DLD1 (cell line): ENCODE measurements at regions not wholly inside any gene's neighbourhood (a gene's known extent, or its start where the extent isn't known, plus 50 kb on each side); places are given as distances from the start of the nearest gene placed in this dataset.

Experiments
- in situ Hi-C: cut with HindIII; loops from 2 replicates; pipeline ENCODE4 v1.10.0; 2017; ENCODE audit warnings: low sequenced_read_pairs

DNA sequence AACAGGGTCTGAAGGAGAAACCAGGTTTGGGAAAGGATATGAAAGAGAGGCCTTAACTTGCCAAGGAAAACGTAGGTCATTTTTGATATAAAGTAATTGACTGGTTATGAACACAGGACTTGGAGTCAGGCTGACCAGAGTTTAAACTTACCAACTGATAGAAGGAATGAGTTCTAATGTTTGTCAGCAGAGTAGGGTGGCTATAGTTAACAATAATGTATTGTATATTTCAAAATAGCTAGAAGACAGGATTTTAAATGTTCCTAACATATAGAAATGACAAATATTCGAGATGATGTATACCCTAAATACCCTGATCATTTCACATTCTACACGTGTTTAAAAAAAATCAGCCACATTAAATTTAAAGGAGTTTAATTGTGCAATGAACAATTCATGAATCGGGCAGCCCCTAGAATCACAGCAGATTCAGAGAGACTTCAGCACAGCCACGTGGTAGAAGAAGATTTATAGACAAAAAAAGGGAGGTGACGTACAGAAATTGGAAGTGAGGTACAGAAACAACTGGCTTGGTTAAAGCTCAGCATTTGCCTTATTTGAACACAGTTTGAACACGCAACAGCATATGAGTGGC lies 52.5 kb upstream of the PLEKHG7 start:
- in situ Hi-C loops, result no loop called here

DNA sequence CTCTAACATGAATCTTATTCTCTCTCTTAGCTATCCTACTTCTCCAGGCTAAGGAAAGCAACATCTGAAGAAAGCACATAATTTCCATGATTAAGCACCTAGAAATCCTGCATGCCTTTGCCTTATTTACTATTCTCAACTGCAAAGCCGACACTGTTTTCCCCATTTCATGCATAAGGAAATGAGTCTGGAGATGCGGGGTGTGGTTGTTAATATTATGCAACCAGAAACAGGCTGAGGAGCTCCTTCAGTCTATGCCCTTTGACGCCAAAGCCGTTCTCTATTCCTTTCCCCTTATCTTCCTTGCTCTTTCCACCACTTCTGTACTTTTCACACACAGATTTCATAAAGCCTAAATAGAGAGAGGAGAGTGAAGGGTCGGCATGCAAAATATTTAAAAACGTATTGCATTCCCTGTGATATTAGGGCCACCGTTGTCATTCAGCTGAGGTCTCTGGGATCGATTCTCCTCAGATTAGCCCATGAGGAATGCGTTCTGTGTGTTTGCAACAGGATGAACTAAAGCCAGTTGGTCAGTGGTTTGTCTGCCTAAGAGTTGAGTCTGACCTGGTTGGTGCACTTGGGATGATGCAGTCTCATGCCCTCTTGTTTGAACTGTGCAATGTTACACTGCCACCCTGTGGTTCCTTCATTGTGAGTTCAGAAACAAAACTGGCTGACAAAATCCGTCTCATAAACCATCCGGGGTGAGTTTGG lies 53.1 kb upstream of the PLEKHG7 start:
- in situ Hi-C loops, result loop anchor here (25.0 kb wide), 1 partner anchor 1262 kb away; no protein-coding TSS in a partner anchor

GRCh38 chr12:92648242-92649031 lies 54.4 kb upstream of the PLEKHG7 start:
- in situ Hi-C loops, result loop anchor here (25.0 kb wide), 1 partner anchor 1261 kb away; no protein-coding TSS in a partner anchor

DNA sequence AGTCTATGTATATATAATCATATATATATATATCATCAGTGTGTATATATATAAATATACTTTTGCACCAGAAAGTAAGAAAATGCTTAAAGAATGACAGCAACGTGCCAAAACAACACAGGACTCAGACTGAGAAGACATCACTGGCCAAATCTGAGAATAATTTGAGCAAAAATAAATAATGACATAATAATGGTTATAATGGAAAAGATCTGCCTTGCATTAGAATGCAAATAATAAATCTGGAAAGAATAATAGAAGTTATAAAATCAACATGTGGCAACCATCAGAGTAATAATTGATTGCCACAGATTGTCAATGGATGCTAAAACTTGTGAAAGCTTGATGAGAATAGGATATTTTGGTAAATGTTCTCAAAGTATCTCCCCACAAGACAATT lies 61.5 kb upstream of the PLEKHG7 start:
- in situ Hi-C loops, result loop anchor here (5.0 to 25.0 kb wide), 2 partner anchors 49 to 1254 kb away; no protein-coding TSS in a partner anchor

DNA sequence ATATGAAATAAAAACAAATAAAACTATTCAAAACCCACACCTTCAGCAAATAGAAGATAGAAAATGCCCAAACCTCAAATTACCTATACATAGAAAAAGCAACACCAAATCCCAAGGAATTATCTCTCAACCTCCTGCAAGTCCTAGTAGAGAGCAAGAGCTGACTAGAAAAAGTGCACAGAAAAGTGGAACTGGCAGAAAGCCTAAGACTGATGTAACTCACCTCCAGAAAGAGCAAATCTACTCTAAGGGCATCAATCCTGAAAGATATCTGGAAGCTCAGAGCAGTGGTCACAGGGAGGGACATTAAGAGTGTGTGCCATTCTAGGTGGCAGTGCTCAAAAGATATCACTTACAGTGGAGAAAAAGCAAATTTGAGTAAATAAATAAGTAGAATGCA lies 62.1 kb upstream of the PLEKHG7 start:
- in situ Hi-C loops, result loop anchor here (5.0 to 25.0 kb wide), 2 partner anchors 48 to 1253 kb away; no protein-coding TSS in a partner anchor

- in situ Hi-C loops, result loop anchor here (25.0 kb wide), 1 partner anchor 1252 kb away; no protein-coding TSS in a partner anchor
Measured at GRCh38 chr12:92639017-92639416, 63.8 kb upstream of the PLEKHG7 start.

DNA sequence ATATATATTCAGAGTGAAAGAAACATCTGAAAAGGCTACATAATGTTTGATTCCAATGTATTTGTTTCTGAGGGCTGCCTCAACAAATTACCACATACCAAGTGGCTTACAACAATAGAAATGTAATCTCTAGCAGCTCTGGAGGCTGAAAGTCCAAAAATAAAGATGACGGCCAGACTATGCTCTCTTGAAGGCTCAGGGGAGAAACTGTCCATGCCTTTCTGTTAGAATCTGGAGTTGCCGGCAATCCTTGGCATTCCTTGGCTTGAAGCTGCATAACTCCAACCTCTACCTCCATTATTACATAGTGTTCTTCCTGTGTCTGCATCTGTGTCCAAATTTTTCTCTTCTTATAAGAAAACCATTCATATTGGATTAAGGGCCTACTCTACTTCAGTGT lies 68.1 kb upstream of the PLEKHG7 start:
- in situ Hi-C loops, result loop anchor here (25.0 kb wide), 1 partner anchor 1247 kb away; no protein-coding TSS in a partner anchor

GRCh38 chr12:92634202-92634601 lies 68.6 kb upstream of the PLEKHG7 start:
- in situ Hi-C loops, result loop anchor here (25.0 kb wide), 1 partner anchor 1247 kb away; no protein-coding TSS in a partner anchor

DNA sequence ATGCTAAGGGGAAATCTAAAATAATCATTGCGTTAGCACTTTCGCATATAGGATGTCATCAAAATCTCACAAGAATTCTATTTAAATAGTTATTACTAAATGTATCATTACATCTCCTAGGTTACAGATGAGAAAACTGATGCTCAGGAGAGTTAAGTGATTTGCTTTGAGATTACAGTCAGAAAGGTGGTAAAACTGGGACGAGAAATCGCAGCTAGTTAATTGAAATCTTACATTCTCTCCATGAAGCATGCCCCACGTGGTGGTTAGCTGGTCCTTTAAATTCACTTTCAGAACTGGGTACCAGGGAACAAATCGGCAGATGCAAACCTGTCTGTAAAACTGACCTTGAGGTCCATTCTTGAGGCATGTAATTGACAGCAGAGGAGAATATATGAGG lies 71.8 kb upstream of the PLEKHG7 start:
- in situ Hi-C loops, result loop anchor here (25.0 kb wide), 1 partner anchor 1244 kb away; no protein-coding TSS in a partner anchor

DNA sequence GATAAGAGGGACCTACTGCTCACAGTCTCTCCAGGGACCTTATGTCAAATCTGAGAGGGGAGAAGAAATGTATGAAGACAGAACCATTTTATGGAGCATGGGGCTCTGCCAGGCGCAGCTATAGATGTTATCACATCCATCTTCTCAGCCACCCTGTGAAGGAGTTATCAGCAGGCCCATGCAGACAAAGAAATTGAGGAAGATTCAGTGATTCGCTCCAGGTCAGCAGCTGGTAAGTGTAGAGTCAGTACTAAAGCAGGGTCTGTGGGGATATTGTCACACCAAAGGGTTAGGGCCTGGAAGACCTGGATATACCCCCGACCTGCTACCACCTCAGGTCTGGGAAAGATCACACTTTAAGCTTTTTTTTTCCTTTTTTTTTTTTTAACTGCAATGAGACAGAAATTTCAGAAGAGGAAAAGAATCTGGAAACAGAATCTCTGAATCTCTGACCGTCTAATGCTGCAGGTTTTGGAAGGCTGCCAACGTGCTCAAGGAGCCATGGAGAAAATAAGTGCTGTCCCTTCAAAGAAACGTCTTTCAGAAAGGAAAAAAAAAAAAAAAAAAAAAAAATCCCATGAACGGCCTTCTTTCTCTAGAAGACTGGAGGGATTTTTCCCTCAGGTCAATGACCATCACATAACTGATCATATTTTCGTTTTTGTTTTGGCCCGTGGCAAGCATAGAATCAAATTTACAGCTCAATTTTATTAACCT lies 73.3 kb upstream of the PLEKHG7 start:
- in situ Hi-C loops, result loop anchor here (25.0 kb wide), 1 partner anchor 1242 kb away; no protein-coding TSS in a partner anchor

DNA sequence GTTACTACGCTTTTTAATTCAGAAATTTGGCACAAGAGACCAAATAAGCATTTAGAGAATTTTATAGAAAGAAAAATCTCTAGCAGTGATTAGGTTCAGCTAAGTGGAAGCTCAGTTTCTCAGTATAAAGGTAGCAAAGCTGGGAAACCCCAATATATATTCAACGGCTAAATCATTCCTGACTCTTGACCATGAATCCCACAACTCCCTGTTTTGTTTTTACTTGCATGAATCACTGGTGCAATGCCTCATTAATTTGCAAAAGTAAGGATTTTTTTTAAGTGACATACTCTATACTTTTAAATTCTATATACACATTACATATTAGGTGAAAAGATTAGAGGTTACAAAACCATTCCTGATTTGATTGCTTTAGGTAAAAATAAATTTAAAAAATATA lies 74.3 kb upstream of the PLEKHG7 start:
- in situ Hi-C loops, result loop anchor here (25.0 kb wide), 1 partner anchor 1241 kb away; no protein-coding TSS in a partner anchor

DNA sequence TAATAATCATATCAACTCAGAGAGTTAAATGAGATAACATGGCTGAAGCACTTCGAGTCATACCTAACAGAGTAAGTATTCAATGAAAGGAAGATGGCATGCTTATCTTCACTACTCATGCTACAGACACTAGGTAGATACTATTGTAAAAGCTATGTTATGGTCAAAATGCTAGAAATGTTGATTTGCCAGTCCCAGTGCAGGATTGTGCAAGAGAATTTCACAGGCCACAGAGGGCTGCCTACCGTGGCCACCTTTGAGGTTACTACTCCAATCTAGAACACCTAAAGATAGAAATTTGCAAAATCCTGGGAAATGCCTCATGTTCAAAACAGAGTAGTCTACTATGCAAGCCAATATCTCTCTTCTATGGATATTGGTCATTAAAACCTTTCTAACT lies 75.3 kb upstream of the PLEKHG7 start:
- in situ Hi-C loops, result loop anchor here (25.0 kb wide), 1 partner anchor 1240 kb away; no protein-coding TSS in a partner anchor

GRCh38 chr12:92625639-92626310 lies 77.0 kb upstream of the PLEKHG7 start:
- in situ Hi-C loops, result loop anchor here (25.0 kb wide), 1 partner anchor 1238 kb away; no protein-coding TSS in a partner anchor

DNA sequence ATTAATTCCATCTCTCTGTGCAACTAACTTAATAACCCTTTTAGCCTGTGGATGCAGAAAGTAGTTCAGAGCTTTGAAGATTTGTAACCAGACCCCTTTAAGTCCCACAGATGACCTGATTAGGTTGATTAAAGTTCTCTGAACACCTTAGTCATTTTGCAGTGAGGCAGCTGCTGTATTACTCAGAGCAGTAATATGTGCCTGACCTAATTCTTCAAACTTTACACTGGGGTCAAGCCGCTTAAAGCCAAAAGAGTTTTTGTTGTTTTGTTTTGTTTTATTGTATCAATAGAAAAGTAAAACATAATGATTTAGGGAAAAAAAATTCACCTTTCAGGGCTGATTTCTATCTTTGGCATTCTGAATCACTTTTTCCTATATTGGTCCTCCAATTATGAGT lies 78.6 kb upstream of the PLEKHG7 start:
- in situ Hi-C loops, result no loop called here

GRCh38 chr12:92623386-92623785 lies 79.4 kb upstream of the PLEKHG7 start:
- in situ Hi-C loops, result no loop called here

DNA sequence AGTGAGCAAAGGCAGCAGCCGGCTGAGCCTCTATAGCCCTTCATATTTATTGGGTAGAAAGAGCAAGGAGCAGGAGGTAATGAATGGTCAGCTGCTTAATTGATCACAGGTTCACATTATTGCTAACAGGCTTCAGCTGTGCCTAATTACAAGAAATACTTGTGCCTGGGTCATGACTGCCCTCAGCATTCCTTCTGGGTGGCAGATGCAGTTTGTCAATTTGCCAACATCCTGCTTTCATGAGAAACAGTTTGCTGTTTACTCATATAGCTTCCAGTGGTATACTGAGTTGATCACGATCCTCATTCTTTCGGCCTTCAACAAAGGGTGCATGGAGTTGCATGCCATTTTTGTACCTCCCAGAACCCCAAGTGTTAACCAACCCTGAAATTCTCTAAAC lies 81.0 kb upstream of the PLEKHG7 start:
- in situ Hi-C loops, result no loop called here

DNA sequence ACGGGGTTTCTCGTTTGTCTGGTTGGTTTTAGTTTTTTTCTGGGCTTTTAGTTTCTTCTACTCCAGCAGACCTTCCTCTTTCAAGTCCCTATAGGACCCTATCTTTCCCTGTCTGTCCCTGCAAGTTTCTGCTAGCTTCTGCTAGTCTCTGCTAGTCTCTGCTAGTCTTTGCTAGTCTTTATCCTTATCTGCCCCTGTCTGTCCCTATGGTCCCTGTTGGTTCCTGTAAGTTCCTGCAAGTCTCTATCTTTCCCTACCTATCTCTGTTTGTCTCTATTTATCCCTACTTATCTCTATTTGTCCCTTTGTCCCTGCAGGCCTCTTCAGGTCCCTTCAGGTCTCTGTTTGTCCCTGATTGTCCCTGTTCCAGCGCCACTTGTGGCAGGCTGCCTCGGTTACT lies 81.5 kb upstream of the PLEKHG7 start:
- in situ Hi-C loops, result no loop called here

- in situ Hi-C loops, result no loop called here
Measured at GRCh38 chr12:92619730-92620684, 82.8 kb upstream of the PLEKHG7 start.

DNA sequence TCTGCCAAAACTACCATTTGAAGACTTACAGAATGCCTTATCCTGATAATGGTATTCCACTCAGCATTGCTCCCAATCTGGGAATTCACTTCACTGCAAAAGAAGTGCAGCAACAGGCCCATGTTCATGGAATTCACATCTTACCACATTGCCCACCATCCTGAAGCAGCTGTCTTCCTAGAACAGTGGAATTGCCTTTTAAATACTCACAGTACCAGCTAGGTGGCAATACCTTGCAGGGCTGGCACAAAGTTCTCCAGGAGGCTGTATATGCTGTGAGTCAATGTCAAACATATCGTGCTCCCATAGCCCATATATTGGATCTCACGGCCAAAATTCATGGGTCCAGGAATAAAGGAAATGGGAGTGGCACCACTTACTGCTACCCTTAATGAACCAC lies 83.8 kb upstream of the PLEKHG7 start:
- in situ Hi-C loops, result no loop called here
